ENCODE measurements at regions not wholly inside any gene's neighbourhood (a gene's known extent, or its start where the extent isn't known, plus 50 kb on each side); places are given as distances from the start of the nearest gene placed in this dataset.

DNA sequence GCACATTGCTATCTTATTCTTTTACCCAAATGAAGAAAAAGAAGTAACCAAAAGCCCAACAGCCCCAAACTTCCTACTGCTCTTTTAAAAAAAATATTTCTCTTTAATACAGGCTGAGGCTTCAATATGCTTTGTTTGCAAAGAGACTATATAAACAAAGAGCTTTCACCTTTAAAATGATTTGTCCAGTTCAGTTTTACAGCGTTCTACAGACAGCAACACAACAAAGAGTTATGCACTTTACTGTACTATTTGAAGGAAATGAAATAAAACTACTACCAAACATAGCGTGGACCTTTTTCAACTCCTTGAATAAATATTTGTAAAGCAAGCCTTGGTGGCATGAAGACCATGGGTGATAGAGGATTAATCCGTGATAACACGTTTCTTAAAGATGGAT, 151.2 kb downstream of the FGF9 start:
- H3K36me3 ChIP-seq (ENCODE audit: control insufficient read depth, low read depth, low read length): no peaks in the 10 kb centered on the region
- H3K4me1 ChIP-seq (ENCODE audit: control insufficient read depth, low read depth, low read length): no peaks in the 10 kb centered on the region
- H3K9ac ChIP-seq (ENCODE audit: low read length): no peak overlapping the region
- H3K27ac ChIP-seq (ENCODE audit: low read length): no peak overlapping the region
- H3K9me3 ChIP-seq (ENCODE audit: control insufficient read depth, low read depth, low read length): no peaks in the 10 kb centered on the region
- H3K27me3 ChIP-seq (ENCODE audit: control insufficient read depth, insufficient read depth, low read length): no peaks in the 10 kb centered on the region
- H3K4me3 ChIP-seq (ENCODE audit: low read length): no peak overlapping the region

DNA sequence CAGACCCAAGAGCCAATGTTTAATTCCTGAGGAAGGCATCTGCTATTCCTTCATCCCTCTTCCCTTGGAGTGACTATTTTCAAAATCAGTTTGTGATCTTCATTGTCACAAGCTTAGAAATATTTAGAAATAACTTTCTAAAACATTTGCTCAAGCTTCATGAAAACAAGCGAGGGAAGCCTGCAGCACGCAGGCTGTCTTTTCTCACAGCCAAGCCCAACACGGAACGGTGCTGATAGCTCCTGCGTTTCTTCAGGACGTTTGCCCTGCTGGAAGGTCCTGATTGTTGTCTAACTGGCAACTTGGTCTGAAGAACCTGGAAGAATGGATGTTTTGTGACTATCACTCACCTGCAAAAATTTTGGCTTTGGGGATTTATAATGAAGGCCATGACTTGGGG, 152.5 kb downstream of the FGF9 start:
- Histone ChIP-seq H3K9ac (ENCODE audit: low read length) (no peak overlapping the region), H3K4me1 (ENCODE audit: control insufficient read depth, low read depth, low read length) (no peaks in the 10 kb centered on the region), H3K9me3 (ENCODE audit: control insufficient read depth, low read depth, low read length) (no peaks in the 10 kb centered on the region), H3K27ac (ENCODE audit: low read length) (no peak overlapping the region), H3K4me3 (ENCODE audit: low read length) (no peak overlapping the region), H3K27me3 (ENCODE audit: control insufficient read depth, insufficient read depth, low read length) (no peaks in the 10 kb centered on the region), H3K36me3 (ENCODE audit: control insufficient read depth, low read depth, low read length) (no peaks in the 10 kb centered on the region)

DNA sequence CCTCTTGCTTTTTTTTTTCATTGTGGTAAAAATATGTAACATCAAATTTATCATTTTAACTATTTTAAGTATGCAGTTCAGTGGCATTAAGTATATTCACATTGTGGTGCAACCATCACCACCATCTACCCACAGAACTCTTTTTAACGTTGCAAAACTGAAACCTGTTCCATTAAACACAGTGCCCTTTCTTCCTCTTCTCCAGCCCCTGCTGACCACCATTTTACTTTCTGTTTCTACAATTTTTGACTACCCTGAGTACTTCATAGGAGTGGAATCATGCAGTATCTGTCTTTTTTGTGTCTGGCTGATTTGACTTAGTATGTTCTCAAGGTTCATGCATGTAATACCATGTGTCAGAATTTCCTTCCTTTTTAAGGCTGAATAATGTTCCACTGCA, 153.1 kb downstream of the FGF9 start:
- no peak overlapping the region for H3K27ac ChIP-seq (ENCODE audit: low read length)
- no peak overlapping the region for H3K4me3 ChIP-seq (ENCODE audit: low read length)
- H3K9me3 ChIP-seq (ENCODE audit: control insufficient read depth, low read depth, low read length): no peaks in the 10 kb centered on the region
- no peaks in the 10 kb centered on the region for H3K36me3 ChIP-seq (ENCODE audit: control insufficient read depth, low read depth, low read length)
- no peak overlapping the region for H3K9ac ChIP-seq (ENCODE audit: low read length)
- no peaks in the 10 kb centered on the region for H3K4me1 ChIP-seq (ENCODE audit: control insufficient read depth, low read depth, low read length)
- H3K27me3 ChIP-seq (ENCODE audit: control insufficient read depth, insufficient read depth, low read length): no peaks in the 10 kb centered on the region

GRCh38 chr13:21825186-21825585, 154.3 kb downstream of the FGF9 start:
- no peak overlapping the region for H3K4me3 ChIP-seq (ENCODE audit: low read length)
- H3K4me1 ChIP-seq (ENCODE audit: control insufficient read depth, low read depth, low read length): no peaks in the 10 kb centered on the region
- no peaks in the 10 kb centered on the region for H3K36me3 ChIP-seq (ENCODE audit: control insufficient read depth, low read depth, low read length)
- H3K9ac ChIP-seq (ENCODE audit: low read length): no peak overlapping the region
- no peaks in the 10 kb centered on the region for H3K27me3 ChIP-seq (ENCODE audit: control insufficient read depth, insufficient read depth, low read length)
- H3K27ac ChIP-seq (ENCODE audit: low read length): no peak overlapping the region
- H3K9me3 ChIP-seq (ENCODE audit: control insufficient read depth, low read depth, low read length): no peaks in the 10 kb centered on the region

- Histone ChIP-seq H3K27me3 (ENCODE audit: control insufficient read depth, insufficient read depth, low read length) (no peaks in the 10 kb centered on the region), H3K4me1 (ENCODE audit: control insufficient read depth, low read depth, low read length) (no peaks in the 10 kb centered on the region), H3K36me3 (ENCODE audit: control insufficient read depth, low read depth, low read length) (no peaks in the 10 kb centered on the region), H3K9me3 (ENCODE audit: control insufficient read depth, low read depth, low read length) (no peaks in the 10 kb centered on the region), H3K27ac (ENCODE audit: low read length) (no peak overlapping the region), H3K9ac (ENCODE audit: low read length) (no peak overlapping the region), H3K4me3 (ENCODE audit: low read length) (no peak overlapping the region)
These were observed 154.9 kb downstream of the FGF9 start for GRCh38 chr13:21825801-21826200.

GRCh38 chr13:21826214-21827015, 155.5 kb downstream of the FGF9 start:
- Histone ChIP-seq H3K9ac (ENCODE audit: low read length) (no peak overlapping the region), H3K4me3 (ENCODE audit: low read length) (no peak overlapping the region), H3K4me1 (ENCODE audit: control insufficient read depth, low read depth, low read length) (no peaks in the 10 kb centered on the region), H3K27me3 (ENCODE audit: control insufficient read depth, insufficient read depth, low read length) (no peaks in the 10 kb centered on the region), H3K36me3 (ENCODE audit: control insufficient read depth, low read depth, low read length) (no peaks in the 10 kb centered on the region), H3K9me3 (ENCODE audit: control insufficient read depth, low read depth, low read length) (no peaks in the 10 kb centered on the region), H3K27ac (ENCODE audit: low read length) (no peak overlapping the region)

GRCh38 chr13:21831654-21832324, 160.9 kb downstream of the FGF9 start:
- Histone ChIP-seq H3K4me1 (ENCODE audit: control insufficient read depth, low read depth, low read length) (no peaks in the 10 kb centered on the region), H3K36me3 (ENCODE audit: control insufficient read depth, low read depth, low read length) (no peaks in the 10 kb centered on the region), H3K9ac (ENCODE audit: low read length) (no peak overlapping the region), H3K27me3 (ENCODE audit: control insufficient read depth, insufficient read depth, low read length) (no peaks in the 10 kb centered on the region), H3K9me3 (ENCODE audit: control insufficient read depth, low read depth, low read length) (no peaks in the 10 kb centered on the region), H3K27ac (ENCODE audit: low read length) (no peak overlapping the region), H3K4me3 (ENCODE audit: low read length) (no peak overlapping the region)

DNA sequence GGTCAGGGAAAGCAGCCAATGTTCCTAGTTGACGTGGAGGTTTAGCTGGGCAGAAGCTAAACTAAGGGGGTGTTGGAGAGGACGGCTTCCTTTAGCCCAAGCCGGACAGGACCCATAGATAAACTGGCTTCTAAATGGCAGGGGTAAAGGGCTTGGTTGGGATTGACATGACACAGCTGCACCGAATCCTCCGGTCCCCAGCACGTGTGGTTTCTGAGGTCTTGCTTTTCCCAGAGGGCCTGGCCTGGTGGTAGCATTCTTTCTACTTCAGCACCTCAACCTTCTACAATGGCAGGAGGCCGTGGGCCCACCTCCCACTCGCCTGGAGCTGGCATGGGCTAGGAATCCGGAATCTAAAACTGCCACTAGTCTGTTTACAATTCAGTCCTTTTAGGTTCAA, 163.0 kb downstream of the FGF9 start:
- Histone ChIP-seq H3K36me3 (ENCODE audit: control insufficient read depth, low read depth, low read length) (no peaks in the 10 kb centered on the region), H3K27me3 (ENCODE audit: control insufficient read depth, insufficient read depth, low read length) (no peaks in the 10 kb centered on the region), H3K9me3 (ENCODE audit: control insufficient read depth, low read depth, low read length) (no peaks in the 10 kb centered on the region), H3K4me1 (ENCODE audit: control insufficient read depth, low read depth, low read length) (no peaks in the 10 kb centered on the region), H3K9ac (ENCODE audit: low read length) (no peak overlapping the region), H3K27ac (ENCODE audit: low read length) (no peak overlapping the region), H3K4me3 (ENCODE audit: low read length) (no peak overlapping the region)

DNA sequence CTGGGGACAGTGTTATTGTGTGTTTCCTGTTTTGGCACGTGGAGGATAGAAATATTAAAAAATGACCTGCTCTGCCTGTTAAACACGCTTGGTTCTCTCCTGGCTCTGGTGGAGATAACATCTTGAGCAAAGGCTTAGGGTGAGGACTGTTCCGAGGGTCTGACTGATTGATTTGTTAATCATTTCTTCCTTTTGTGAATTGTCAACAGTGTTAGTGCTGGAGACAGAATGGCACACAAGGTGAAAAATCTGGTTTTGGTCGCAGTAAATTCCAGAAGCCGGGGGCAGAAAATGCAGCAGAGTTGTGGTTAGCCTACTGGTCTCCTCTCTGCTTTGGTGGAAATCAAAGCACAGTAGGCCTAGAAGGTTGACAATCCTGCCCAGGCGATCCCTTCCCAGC, 163.6 kb downstream of the FGF9 start:
- no peak overlapping the region for H3K27ac ChIP-seq (ENCODE audit: low read length)
- no peaks in the 10 kb centered on the region for H3K36me3 ChIP-seq (ENCODE audit: control insufficient read depth, low read depth, low read length)
- H3K4me3 ChIP-seq (ENCODE audit: low read length): no peak overlapping the region
- H3K4me1 ChIP-seq (ENCODE audit: control insufficient read depth, low read depth, low read length): no peaks in the 10 kb centered on the region
- no peaks in the 10 kb centered on the region for H3K27me3 ChIP-seq (ENCODE audit: control insufficient read depth, insufficient read depth, low read length)
- H3K9me3 ChIP-seq (ENCODE audit: control insufficient read depth, low read depth, low read length): no peaks in the 10 kb centered on the region
- H3K9ac ChIP-seq (ENCODE audit: low read length): no peak overlapping the region

- no peak overlapping the region for H3K27ac ChIP-seq (ENCODE audit: low read length)
- no peaks in the 10 kb centered on the region for H3K36me3 ChIP-seq (ENCODE audit: control insufficient read depth, low read depth, low read length)
- no peak overlapping the region for H3K9ac ChIP-seq (ENCODE audit: low read length)
- H3K9me3 ChIP-seq (ENCODE audit: control insufficient read depth, low read depth, low read length): no peaks in the 10 kb centered on the region
- H3K27me3 ChIP-seq (ENCODE audit: control insufficient read depth, insufficient read depth, low read length): no peaks in the 10 kb centered on the region
- no peaks in the 10 kb centered on the region for H3K4me1 ChIP-seq (ENCODE audit: control insufficient read depth, low read depth, low read length)
- H3K4me3 ChIP-seq (ENCODE audit: low read length): no peak overlapping the region
These were observed 166.4 kb downstream of the FGF9 start for GRCh38 chr13:21837288-21837687.

GRCh38 chr13:21837841-21838551, 167.1 kb downstream of the FGF9 start:
- Histone ChIP-seq H3K9ac (ENCODE audit: low read length) (no peak overlapping the region), H3K4me1 (ENCODE audit: control insufficient read depth, low read depth, low read length) (no peaks in the 10 kb centered on the region), H3K27me3 (ENCODE audit: control insufficient read depth, insufficient read depth, low read length) (no peaks in the 10 kb centered on the region), H3K36me3 (ENCODE audit: control insufficient read depth, low read depth, low read length) (no peaks in the 10 kb centered on the region), H3K9me3 (ENCODE audit: control insufficient read depth, low read depth, low read length) (no peaks in the 10 kb centered on the region), H3K4me3 (ENCODE audit: low read length) (no peak overlapping the region), H3K27ac (ENCODE audit: low read length) (no peak overlapping the region)
